Kidney (tissue), 13 donors: ENCODE measurements at regions not wholly inside any gene's neighbourhood (a gene's known extent, or its start where the extent isn't known, plus 50 kb on each side); places are given as distances from the start of the nearest gene placed in this dataset.

Experiments
- DNase-seq, 5 donors: peaks; one replicate each; pipeline ENCODE4 v3.0.0-alpha.2; 2013 to 2020
- FAIRE-seq: peaks from 2 replicates; lab custom pipeline; 2012; peaks lifted over from hg19 to GRCh38; lab: Jason Lieb, UNC
- H3K27ac ChIP-seq, 2 donors: one replicate each; pipeline ENCODE4 v1.7.0; 2013; ENCODE audit warnings: low read depth in 2 of 2, low read length in 2 of 2, inconsistent platforms in 1 of 2
- H3K27me3 ChIP-seq: one replicate; pipeline ENCODE4 v1.7.1; 2013; ENCODE audit warnings: low read length, inconsistent platforms; ENCODE audit not compliant: control insufficient read depth, insufficient read depth
- H3K36me3 ChIP-seq, 3 donors: one replicate each; pipeline versions ENCODE4 v1.7.0 to v1.7.1; 2013; ENCODE audit warnings: low read length in 3 of 3, control low read depth in 1 of 3, inconsistent platforms in 1 of 3; ENCODE audit not compliant: insufficient read depth in 3 of 3, control insufficient read depth in 2 of 3
- H3K4me1 ChIP-seq, 3 donors: one replicate each; pipeline versions ENCODE4 v1.7.0 to v1.7.1; 2013; ENCODE audit warnings: low read length in 3 of 3, inconsistent platforms in 1 of 3, low read depth in 1 of 3; ENCODE audit not compliant: control insufficient read depth in 2 of 3, insufficient read depth in 2 of 3
- H3K4me3 ChIP-seq, 3 donors: one replicate each; pipeline versions ENCODE4 v1.7.0 to v1.8.1; 2013; ENCODE audit warnings: low read length in 3 of 3, control low read depth in 1 of 3, inconsistent platforms in 1 of 3
- H3K9ac ChIP-seq, 3 donors: one replicate each; pipeline versions ENCODE4 v1.7.0 to v1.7.1; 2013; ENCODE audit warnings: low read length in 3 of 3, control low read depth in 1 of 3, inconsistent platforms in 1 of 3
- H3K9me3 ChIP-seq, 3 donors: one replicate each; pipeline versions ENCODE4 v1.7.0 to v1.7.1; 2013; ENCODE audit warnings: low read length in 3 of 3, control low read depth in 1 of 3, inconsistent platforms in 1 of 3; ENCODE audit not compliant: control insufficient read depth in 2 of 3, insufficient read depth in 1 of 3
- CTCF ChIP-seq: IDR thresholded peaks from 3 replicates; pipeline ENCODE4 v1.5.1; 2012; ENCODE audit warnings: mild to moderate bottlenecking, moderate library complexity, borderline replicate concordance; ENCODE audit not compliant: insufficient read depth; ENCODE audit errors: extremely low read depth
- intact Hi-C: fragments of 100-400 bp; cut with DNase I; formaldehyde crosslinking; loops from one replicate; pipeline ENCODE4 v1.11.1; 2022
- donor health status: control.
- donor health status: control.
- donor health status: control.
- donor health status: control.
- donor health status: control.
- donor health status: DM: yes; HTN: yes; CAD: no.
- donor health status: Normal renal cell carcinoma (clear cell type).

GRCh38 chr3:23701716-23702597 lies 103.8 kb upstream of the UBE2E1 start:
- FAIRE-seq (no peak), DNase-seq (peak in 4 of 5 donors; percentile 68 to 81 (median 76))
- peaks cover 0 to 5% (median 0%) of the 10 kb centered on the region in 3 donors for H3K9me3 ChIP-seq
- no peak overlapping the region for H3K4me3 ChIP-seq
- intact Hi-C loops: no loop called here
- no peak for TF ChIP-seq CTCF
- no peak overlapping the region for H3K27ac ChIP-seq
- no peaks in the 10 kb centered on the region for H3K27me3 ChIP-seq
- H3K4me1 ChIP-seq: no peaks in the 10 kb centered on the region
- H3K9ac ChIP-seq: no peak overlapping the region
- no peaks in the 10 kb centered on the region for H3K36me3 ChIP-seq

- DNase-seq (no peak), FAIRE-seq (no peak)
- TF ChIP-seq CTCF: no peak
- H3K9me3 ChIP-seq: peaks cover 0 to 5% (median 0%) of the 10 kb centered on the region in 3 donors
- H3K27me3 ChIP-seq: no peaks in the 10 kb centered on the region
- no peak overlapping the region for H3K9ac ChIP-seq
- H3K27ac ChIP-seq: no peak overlapping the region
- H3K4me3 ChIP-seq: no peak overlapping the region
- H3K36me3 ChIP-seq: no peaks in the 10 kb centered on the region
- H3K4me1 ChIP-seq: no peaks in the 10 kb centered on the region
- intact Hi-C loops: no loop called here
These were observed 101.5 kb upstream of the UBE2E1 start for GRCh38 chr3:23704298-23704697.

GRCh38 chr3:23706111-23706510 lies 99.6 kb upstream of the UBE2E1 start:
- intact Hi-C loops: no loop called here
- H3K36me3 ChIP-seq: no peaks in the 10 kb centered on the region

More at GRCh38 chr3:23706111-23706510, 99.6 kb upstream of the UBE2E1 start:
- Histone ChIP-seq H3K9ac (no peak overlapping the region), H3K4me3 (no peak overlapping the region), H3K27me3 (no peaks in the 10 kb centered on the region), H3K9me3 (peaks cover 0 to 5% (median 0%) of the 10 kb centered on the region in 3 donors), H3K27ac (no peak overlapping the region), H3K4me1 (peaks cover 0 to 3% (median 0%) of the 10 kb centered on the region in 3 donors)
- FAIRE-seq (no peak), DNase-seq (peak in 1 of 5 donors; percentile 34)
- no peak for TF ChIP-seq CTCF
